ENCODE measurements at regions not wholly inside any gene's neighbourhood (a gene's known extent, or its start where the extent isn't known, plus 50 kb on each side); places are given as distances from the start of the nearest gene placed in this dataset.

GRCh38 chr5:15256485-15256884 is 243.5 kb upstream of the FBXL7 start:
- ATAC-seq (ENCODE audit: low FRiP score in 2 of 2) = no peak
- Histone ChIP-seq H3K9me3 (no peaks in the 10 kb centered on the region), H3K4me3 (no peak overlapping the region), H3K27me3 (no peaks in the 10 kb centered on the region), H3K4me1 (peaks cover 0 to 2% (median 0%) of the 10 kb centered on the region in 4 donors), H3K27ac (no peak overlapping the region), H3K36me3 (no peaks in the 10 kb centered on the region)
- no peak for TF ChIP-seq CTCF (IDR thresholded peaks at IDR 0.05)
- TF ChIP-seq EP300 (IDR thresholded peaks at IDR 0.05) = no peak
- no peak for TF ChIP-seq POLR2AphosphoS5 (IDR thresholded peaks at IDR 0.05)
- no peak for TF ChIP-seq POLR2A (IDR thresholded peaks at IDR 0.05)
- no peak for DNase-seq
- WGBS, 2 donors = 80% methylated on average over 4 of the region's 4 CpGs

- no peak for TF ChIP-seq POLR2AphosphoS5 (IDR thresholded peaks at IDR 0.05)
- no peak for TF ChIP-seq POLR2A (IDR thresholded peaks at IDR 0.05)
- no peak for TF ChIP-seq CTCF (IDR thresholded peaks at IDR 0.05)
- no peak for TF ChIP-seq EP300 (IDR thresholded peaks at IDR 0.05)
- Histone ChIP-seq H3K27me3 (no peaks in the 10 kb centered on the region), H3K4me1 (no peaks in the 10 kb centered on the region), H3K27ac (no peak overlapping the region), H3K9me3 (no peaks in the 10 kb centered on the region), H3K36me3 (no peaks in the 10 kb centered on the region), H3K4me3 (no peak overlapping the region)
- DNase-seq (no peak), ATAC-seq (ENCODE audit: low FRiP score in 2 of 2) (no peak)
- WGBS, 2 donors = 46 to 50% methylated on average over 2 of the region's 2 CpGs
Observed at GRCh38 chr5:15255576-15255975, 244.4 kb upstream of the FBXL7 start.

- no peak for ATAC-seq (ENCODE audit: low FRiP score in 2 of 2)
- WGBS, 2 donors = 77 to 88% methylated on average over 3 of the region's 3 CpGs
- Histone ChIP-seq H3K36me3 (no peaks in the 10 kb centered on the region), H3K27me3 (no peaks in the 10 kb centered on the region), H3K4me3 (no peak overlapping the region), H3K4me1 (no peaks in the 10 kb centered on the region), H3K9me3 (no peaks in the 10 kb centered on the region), H3K27ac (no peak overlapping the region)
- no peak for TF ChIP-seq POLR2A (IDR thresholded peaks at IDR 0.05)
- TF ChIP-seq CTCF (IDR thresholded peaks at IDR 0.05) = no peak
- no peak for TF ChIP-seq EP300 (IDR thresholded peaks at IDR 0.05)
- no peak for TF ChIP-seq POLR2AphosphoS5 (IDR thresholded peaks at IDR 0.05)
- DNase-seq = no peak
Observed at GRCh38 chr5:15254607-15255006, 245.4 kb upstream of the FBXL7 start.

GRCh38 chr5:15252331-15252730 is 247.6 kb upstream of the FBXL7 start:
- no peaks in the 10 kb centered on the region for H3K4me1 ChIP-seq
- no peak for ATAC-seq (ENCODE audit: low FRiP score in 2 of 2)
- no peaks in the 10 kb centered on the region for H3K9me3 ChIP-seq
- H3K27me3 ChIP-seq = no peaks in the 10 kb centered on the region
- 87 to 89% methylated on average over 3 of the region's 3 CpGs for WGBS, 2 donors
- no peaks in the 10 kb centered on the region for H3K36me3 ChIP-seq
- H3K27ac ChIP-seq = no peak overlapping the region
- TF ChIP-seq POLR2AphosphoS5 (IDR thresholded peaks at IDR 0.05) = no peak
- no peak for TF ChIP-seq CTCF (IDR thresholded peaks at IDR 0.05)
- TF ChIP-seq POLR2A (IDR thresholded peaks at IDR 0.05) = no peak
- TF ChIP-seq EP300 (IDR thresholded peaks at IDR 0.05) = no peak
- H3K4me3 ChIP-seq = no peak overlapping the region
- no peak for DNase-seq

GRCh38 chr5:15249152-15249551 is 250.8 kb upstream of the FBXL7 start:
- H3K9me3 ChIP-seq = peaks cover 4 to 24% (median 11%) of the 10 kb centered on the region in 4 donors
- no peak for DNase-seq
- no peak overlapping the region for H3K4me3 ChIP-seq
- WGBS, 2 donors = 44 to 52% methylated on average over 3 of the region's 3 CpGs
- no peak for TF ChIP-seq POLR2A (IDR thresholded peaks at IDR 0.05)
- no peaks in the 10 kb centered on the region for H3K36me3 ChIP-seq
- no peaks in the 10 kb centered on the region for H3K4me1 ChIP-seq
- no peak overlapping the region for H3K27ac ChIP-seq
- ATAC-seq (ENCODE audit: low FRiP score in 2 of 2) = no peak
- no peaks in the 10 kb centered on the region for H3K27me3 ChIP-seq

Measured in upper lobe of left lung (tissue), 6 donors.